HepG2 (cell line): ENCODE measurements at regions not wholly inside any gene's neighbourhood (a gene's known extent, or its start where the extent isn't known, plus 50 kb on each side); places are given as distances from the start of the nearest gene placed in this dataset.

ENCODE experiments used
- ATAC-seq: fragments of 200-7000 bp; cut with Tn5 transposase; 3 replicates; pipeline ENCODE4 v1.9.1; 2020; ENCODE audit warnings: mild to moderate bottlenecking, moderate library complexity
- BruUV-seq: library from RNA; stranded (reverse); fragments of 400-500 nt; replicated peaks from 2 replicates; lab custom pipeline; 2021; lab: Mats Ljungman, UMichigan
- CTCF ChIA-PET: fragments of 300-600 bp; formaldehyde crosslinking; extraction: SDS; loops from one replicate; lab custom pipeline; 2021; ENCODE audit warnings: low total read pairs, inconsistent platforms, low intra/inter-chr PET ratio; lab: Yijun Ruan, JAX
- POLR2A ChIA-PET: fragments of 350-600 bp; sonication (Branson Sonifier 250); formaldehyde crosslinking; loops from one replicate; lab custom pipeline; 2020; ENCODE audit warnings: antibody characterized with exemption, inconsistent platforms; lab: Yijun Ruan, JAX
- DNase-seq: peaks from one replicate; pipeline ENCODE4 v3.0.0-alpha.2; 2015; ENCODE audit warnings: low spot score
- FAIRE-seq: peaks from 3 replicates; lab custom pipeline; 2011; peaks lifted over from hg19 to GRCh38; lab: Jason Lieb, UNC
- H2AFZ ChIP-seq: one replicate; pipeline ENCODE4 v1.6.1; 2011; ENCODE audit warnings: low read length, inconsistent platforms
- H3K27ac ChIP-seq: fragments of 300-600 bp; 3 replicates; pipeline ENCODE4 v1.8.0; 2011; ENCODE audit warnings: mixed run types, mild to moderate bottlenecking, mixed read lengths, low read length, inconsistent platforms; ENCODE audit not compliant: insufficient read depth; ENCODE audit errors: extremely low read length
- H3K27me3 ChIP-seq, 2 experiments: fragments of 200-600 bp in 1 of 2; 2 replicates in 1 of 2; 3 replicates in 1 of 2; pipeline versions ENCODE4 v1.6.0 to v1.8.0; 2011; ENCODE audit warnings: low read length in 2 of 2, mild to moderate bottlenecking in 2 of 2, moderate library complexity in 2 of 2, inconsistent platforms in 1 of 2; ENCODE audit not compliant: insufficient read depth in 2 of 2, control insufficient read depth in 1 of 2
- H3K36me3 ChIP-seq, 2 experiments: fragments of 200-600 bp in 1 of 2; replicated peaks in 1 of 2; 2 replicates in 1 of 2; 3 replicates in 1 of 2; pipeline versions ENCODE4 v1.5.1 to v1.8.0; 2011; ENCODE audit warnings: low read length in 2 of 2, inconsistent platforms in 1 of 2; ENCODE audit not compliant: insufficient read depth in 2 of 2, control insufficient read depth in 1 of 2
- H3K4me1 ChIP-seq: 2 replicates; pipeline ENCODE4 v1.5.1; 2012; ENCODE audit warnings: low read length, inconsistent platforms; ENCODE audit not compliant: insufficient read depth
- H3K4me2 ChIP-seq: 2 replicates; pipeline ENCODE4 v1.6.0; 2011; ENCODE audit warnings: low read depth, low read length, inconsistent platforms
- H3K4me3 ChIP-seq, 3 experiments: fragments of 200-600 bp in 1 of 3; sonication (generic), shearing (Covaris generic) in 1 of 3; replicated peaks in 1 of 3; 2 replicates each; pipeline ENCODE4 v1.5.1; 2011 to 2016; ENCODE audit warnings: low read length in 3 of 3, inconsistent platforms in 2 of 3, low read depth in 2 of 3, mild to moderate bottlenecking in 2 of 3, control low read depth in 1 of 3, mixed read lengths in 1 of 3; ENCODE audit not compliant: insufficient read depth in 1 of 3
- H3K79me2 ChIP-seq: one replicate; pipeline ENCODE4 v1.6.1; 2011; ENCODE audit warnings: low read length, inconsistent platforms; ENCODE audit not compliant: insufficient read depth
- H3K9ac ChIP-seq: 2 replicates; pipeline ENCODE4 v1.6.0; 2011; ENCODE audit warnings: mild to moderate bottlenecking, low read depth, low read length, inconsistent platforms; ENCODE audit not compliant: insufficient read depth
- H3K9me3 ChIP-seq: 2 replicates; pipeline ENCODE4 v1.5.1; 2012; ENCODE audit warnings: mild to moderate bottlenecking, low read length
- H4K20me1 ChIP-seq: 2 replicates; pipeline ENCODE4 v1.6.0; 2011; ENCODE audit warnings: inconsistent platforms, mild to moderate bottlenecking, low read length, moderate library complexity; ENCODE audit not compliant: insufficient read depth
- GPN1 ChIP-seq: sonication (generic); formaldehyde crosslinking; IDR thresholded peaks from 2 replicates; pipeline ENCODE4 v1.5.1; 2020; ENCODE audit warnings: missing genetic modification reagents, borderline replicate concordance
- ZNF121 ChIP-seq: sonication (generic); formaldehyde crosslinking; IDR thresholded peaks from 2 replicates; pipeline ENCODE4 v1.5.0; 2020; ENCODE audit warnings: mild to moderate bottlenecking, missing genetic modification reagents
- ZNF3 ChIP-seq: IDR thresholded peaks from 2 replicates; pipeline ENCODE4 v1.7.0; 2017; ENCODE audit warnings: inconsistent platforms
- ZNF407 ChIP-seq: sonication (generic); formaldehyde crosslinking; IDR thresholded peaks from one replicate; pipeline ENCODE4 v1.5.1; 2020; ENCODE audit warnings: mild to moderate bottlenecking, missing genetic modification reagents; ENCODE audit errors: not compliant biosample characterization
- ZNF609 ChIP-seq: sonication (generic); formaldehyde crosslinking; IDR thresholded peaks from 2 replicates; pipeline ENCODE4 v1.4.0; 2020; ENCODE audit warnings: mild to moderate bottlenecking, missing genetic modification reagents, borderline replicate concordance
- ZNF616 ChIP-seq: sonication (generic); formaldehyde crosslinking; IDR thresholded peaks from 2 replicates; pipeline ENCODE4 v1.5.0; 2020; ENCODE audit warnings: low read depth, mild to moderate bottlenecking, missing genetic modification reagents
- ZNF724P ChIP-seq: sonication (generic); formaldehyde crosslinking; IDR thresholded peaks from 2 replicates; pipeline ENCODE4 v1.8.0; 2022; ENCODE audit warnings: missing genetic modification reagents, borderline replicate concordance
- WGBS: methylation state at CpG from one replicate; pipeline ENCODE4 v1.1.6; 2017; ENCODE audit warnings: low lambda C conversion rate; 5-methylcytosine and 5-hydroxymethylcytosine counted together
- in situ Hi-C: cut with HindIII; loops from 2 replicates; pipeline ENCODE4 v1.10.0; 2017; ENCODE audit warnings: low pct_unique_long_range_greater_than_20kb; ENCODE audit not compliant: extremely low pct_ligation_motif_present
- intact Hi-C: fragments of 100-400 bp; cut with micrococcal nuclease; formaldehyde crosslinking; loops from one replicate; pipeline ENCODE4 v1.10.0; 2022; ENCODE audit not compliant: unreplicated experiment
- TF ChIP-seq, protein P1 (sequence below): sonication (generic); formaldehyde crosslinking; IDR thresholded peaks from 2 replicates; pipeline ENCODE4 v1.8.0; 2022; ENCODE audit warnings: mild to moderate bottlenecking, missing genetic modification reagents

DNA sequence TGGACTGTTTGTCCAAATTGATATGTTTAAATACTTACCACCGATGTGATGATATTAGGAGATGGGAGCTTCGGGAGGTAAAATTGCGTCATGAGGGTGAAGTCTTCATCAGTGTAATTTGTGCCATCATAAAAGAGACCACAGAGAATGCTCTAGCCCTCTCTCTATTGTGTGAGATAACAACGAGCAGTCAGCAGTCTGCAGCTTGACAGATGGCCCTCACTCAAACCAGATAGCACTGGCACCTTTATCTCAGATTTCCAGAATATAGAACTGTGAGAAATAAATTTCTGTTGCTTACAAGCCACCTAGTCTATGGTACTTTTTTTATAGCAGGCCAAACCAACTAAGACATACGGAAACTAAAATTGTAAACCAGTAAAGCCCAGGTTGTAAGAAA lies 1718.9 kb upstream of the MIR17HG start (continued):
- TF ChIP-seq ZNF407 (CRISPR knock-in tag) (no peak), ZNF616 (CRISPR knock-in tag) (no peak), ZNF3 (CRISPR knock-in tag) (no peak)

- CTCF ChIA-PET = no interaction called here
- FAIRE-seq (no peak), ATAC-seq (no peak), DNase-seq (no peak)
- Histone ChIP-seq H3K27me3 (no peaks in the 10 kb centered on the region), H2AFZ (no peak overlapping the region), H3K9me3 (peaks cover 65% of the 10 kb centered on the region), H3K4me3 (no peak overlapping the region), H3K9ac (no peak overlapping the region), H3K27ac (no peak overlapping the region), H3K4me2 (no peak overlapping the region), H3K4me1 (no peaks in the 10 kb centered on the region), H4K20me1 (no peaks in the 10 kb centered on the region), H3K79me2 (no peaks in the 10 kb centered on the region), H3K36me3 (no peaks in the 10 kb centered on the region)
- BruUV-seq = no TSS peak
- POLR2A ChIA-PET = no interaction called here
- 19% methylated on average over 7 of the region's 7 CpGs for WGBS
- in situ Hi-C loops = no loop called here
- intact Hi-C loops = no loop called here
- TF ChIP-seq ZNF724P (no peak), ZNF609 (CRISPR knock-in tag) (no peak), ZNF121 (CRISPR knock-in tag) (no peak), GPN1 (CRISPR knock-in tag) (no peak)
- TF ChIP-seq, protein P1, sequence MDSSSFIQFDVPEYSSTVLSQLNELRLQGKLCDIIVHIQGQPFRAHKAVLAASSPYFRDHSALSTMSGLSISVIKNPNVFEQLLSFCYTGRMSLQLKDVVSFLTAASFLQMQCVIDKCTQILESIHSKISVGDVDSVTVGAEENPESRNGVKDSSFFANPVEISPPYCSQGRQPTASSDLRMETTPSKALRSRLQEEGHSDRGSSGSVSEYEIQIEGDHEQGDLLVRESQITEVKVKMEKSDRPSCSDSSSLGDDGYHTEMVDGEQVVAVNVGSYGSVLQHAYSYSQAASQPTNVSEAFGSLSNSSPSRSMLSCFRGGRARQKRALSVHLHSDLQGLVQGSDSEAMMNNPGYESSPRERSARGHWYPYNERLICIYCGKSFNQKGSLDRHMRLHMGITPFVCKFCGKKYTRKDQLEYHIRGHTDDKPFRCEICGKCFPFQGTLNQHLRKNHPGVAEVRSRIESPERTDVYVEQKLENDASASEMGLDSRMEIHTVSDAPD (CRISPR knock-in tag) = no peak
Measured at GRCh38 chr13:89650226-89650625, 1697.3 kb upstream of the MIR17HG start.
